CD4-positive, alpha-beta T cell (primary cell): ENCODE measurements at regions not wholly inside any gene's neighbourhood (a gene's known extent, or its start where the extent isn't known, plus 50 kb on each side); places are given as distances from the start of the nearest gene placed in this dataset.

Source experiments
- ATAC-seq: fragments of 200-7000 bp; cut with Tn5 transposase; one replicate; pipeline ENCODE4 v1.10.0; 2022; ENCODE audit warnings: mild to moderate bottlenecking; ENCODE audit not compliant: poor library complexity
- CTCF ChIA-PET: fragments of 350-600 bp; sonication (Branson Sonifier 250); formaldehyde crosslinking; loops from one replicate; lab custom pipeline; 2021; ENCODE audit warnings: antibody characterized with exemption, inconsistent platforms; lab: Charles Lee
- POLR2A ChIA-PET: fragments of 350-600 bp; sonication (Branson Sonifier 250); formaldehyde crosslinking; loops from one replicate; lab custom pipeline; 2021; ENCODE audit warnings: antibody characterized with exemption, inconsistent platforms; lab: Charles Lee
- DNase-seq, 14 experiments: peaks; one replicate each; pipeline ENCODE4 v3.0.0-alpha.2; 2013 to 2020; ENCODE audit warnings: mixed read lengths in 2 of 14
- H3K27ac ChIP-seq, 2 donors: one replicate each; pipeline versions ENCODE4 v1.5.1 to v1.7.0; 2013; ENCODE audit warnings: low read length in 2 of 2, low read depth in 1 of 2, mild to moderate bottlenecking in 1 of 2
- H3K27me3 ChIP-seq, 2 experiments: 1 replicate in 1 of 2; 2 replicates in 1 of 2; pipeline versions ENCODE4 v1.6.1 to v1.7.0; 2013; ENCODE audit warnings: low read length in 2 of 2, control low read depth in 1 of 2, mild to moderate bottlenecking in 1 of 2, moderate library complexity in 1 of 2; ENCODE audit not compliant: insufficient read depth in 2 of 2, control insufficient read depth in 1 of 2
- H3K36me3 ChIP-seq: one replicate; pipeline ENCODE4 v1.6.1; 2013; ENCODE audit warnings: low read length, control low read depth; ENCODE audit not compliant: insufficient read depth
- H3K4me1 ChIP-seq: one replicate; pipeline ENCODE4 v1.6.1; 2013; ENCODE audit warnings: low read length, control low read depth; ENCODE audit not compliant: insufficient read depth
- H3K4me3 ChIP-seq: one replicate; pipeline ENCODE4 v1.5.1; 2013; ENCODE audit warnings: mild to moderate bottlenecking, low read length, moderate library complexity
- H3K9me3 ChIP-seq, 2 experiments: 1 replicate in 1 of 2; 2 replicates in 1 of 2; pipeline versions ENCODE4 v1.6.1 to v1.7.0; 2013; ENCODE audit warnings: low read length in 2 of 2, mild to moderate bottlenecking in 2 of 2, control low read depth in 1 of 2, moderate library complexity in 1 of 2; ENCODE audit not compliant: control insufficient read depth in 1 of 2, insufficient read depth in 1 of 2
- H3K27ac Mint-ChIP-seq: one replicate; pipeline ENCODE4 v1.8.0; 2020; ENCODE audit warnings: mixed read lengths
- H3K27me3 Mint-ChIP-seq: one replicate; pipeline ENCODE4 v1.8.0; 2021; ENCODE audit warnings: mixed read lengths
- H3K36me3 Mint-ChIP-seq: one replicate; pipeline ENCODE4 v1.8.0; 2021; ENCODE audit warnings: low read depth, mixed read lengths
- H3K4me1 Mint-ChIP-seq: one replicate; pipeline ENCODE4 v1.8.0; 2021; ENCODE audit warnings: low read depth, mixed read lengths
- H3K4me3 Mint-ChIP-seq: one replicate; pipeline ENCODE4 v1.8.0; 2020; ENCODE audit warnings: mild to moderate bottlenecking, mixed read lengths
- H3K9me3 Mint-ChIP-seq: one replicate; pipeline ENCODE4 v1.8.0; 2020; ENCODE audit warnings: mixed read lengths
- intact Hi-C, 2 experiments: fragments of 100-400 bp; cut with DNase I in 1 of 2; cut with micrococcal nuclease in 1 of 2; formaldehyde crosslinking; loops; one replicate each; pipeline versions ENCODE4 v1.15.1 to v1.9.0; 2023 to 2025; cut with DNase I, micrococcal nuclease
- TF ChIP-seq, protein P1 (sequence below): fragments of 200-600 bp; IDR thresholded peaks from one replicate; pipeline ENCODE4 v1.8.0; 2022; ENCODE audit warnings: antibody characterized with exemption, mild to moderate bottlenecking

DNA sequence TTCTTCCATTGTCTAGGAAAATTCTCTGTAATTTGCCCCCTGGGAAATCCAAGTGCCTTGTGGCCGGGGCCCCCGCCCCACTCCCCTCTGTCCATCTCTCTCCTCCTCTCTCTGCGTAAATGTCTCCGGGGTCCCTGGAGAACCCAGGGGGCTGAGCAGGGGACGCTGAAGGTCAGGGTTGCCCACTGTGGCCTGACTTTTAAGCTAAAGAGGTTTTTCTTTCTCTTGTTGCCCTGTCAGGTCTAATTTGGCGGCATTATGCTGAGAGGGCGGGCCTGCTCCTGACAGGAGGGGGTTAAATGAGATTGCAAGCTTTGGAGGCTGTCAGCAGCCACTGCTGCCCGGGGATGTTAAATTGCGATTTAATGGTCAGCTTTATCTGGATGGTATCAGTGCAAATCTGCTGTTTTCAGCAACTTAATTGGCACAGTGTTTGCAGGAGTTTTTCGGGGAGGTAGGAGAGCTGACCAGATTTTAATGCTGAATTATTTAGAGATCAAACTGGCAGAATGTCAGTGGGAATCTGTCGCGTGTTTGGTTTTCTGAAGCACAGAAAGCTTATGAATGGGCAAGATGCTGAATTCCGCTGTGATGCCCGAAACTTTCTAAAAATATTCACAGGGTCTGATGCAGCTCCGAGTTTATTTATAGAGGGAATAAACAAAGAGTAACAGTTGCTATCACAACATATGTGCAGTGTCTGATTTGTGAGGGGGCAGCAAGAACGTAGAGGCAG, 93.2 kb upstream of the SOX1 start:
- ATAC-seq (no peak), DNase-seq (no peak)
- POLR2A ChIA-PET, result interaction anchor here (0.6 kb wide), 1 partner anchor 589 kb away, joined by 3 read pairs; no protein-coding TSS in a partner anchor
- intact Hi-C loops, result no loop called here
- no peaks in the 10 kb centered on the region for H3K36me3 Mint-ChIP-seq
- Histone ChIP-seq H3K4me1 (no peaks in the 10 kb centered on the region), H3K27ac (no peak overlapping the region), H3K9me3 (peaks cover 0 to 19% of the 10 kb centered on the region in 2 experiments), H3K36me3 (no peaks in the 10 kb centered on the region), H3K27me3 (peaks cover 5 to 8% of the 10 kb centered on the region in 2 experiments), H3K4me3 (no peak overlapping the region)
- H3K4me1 Mint-ChIP-seq, result no peaks in the 10 kb centered on the region
- peaks cover 10% of the 10 kb centered on the region for H3K9me3 Mint-ChIP-seq
- peaks cover 43% of the 10 kb centered on the region for H3K27me3 Mint-ChIP-seq
- TF ChIP-seq, protein P1, sequence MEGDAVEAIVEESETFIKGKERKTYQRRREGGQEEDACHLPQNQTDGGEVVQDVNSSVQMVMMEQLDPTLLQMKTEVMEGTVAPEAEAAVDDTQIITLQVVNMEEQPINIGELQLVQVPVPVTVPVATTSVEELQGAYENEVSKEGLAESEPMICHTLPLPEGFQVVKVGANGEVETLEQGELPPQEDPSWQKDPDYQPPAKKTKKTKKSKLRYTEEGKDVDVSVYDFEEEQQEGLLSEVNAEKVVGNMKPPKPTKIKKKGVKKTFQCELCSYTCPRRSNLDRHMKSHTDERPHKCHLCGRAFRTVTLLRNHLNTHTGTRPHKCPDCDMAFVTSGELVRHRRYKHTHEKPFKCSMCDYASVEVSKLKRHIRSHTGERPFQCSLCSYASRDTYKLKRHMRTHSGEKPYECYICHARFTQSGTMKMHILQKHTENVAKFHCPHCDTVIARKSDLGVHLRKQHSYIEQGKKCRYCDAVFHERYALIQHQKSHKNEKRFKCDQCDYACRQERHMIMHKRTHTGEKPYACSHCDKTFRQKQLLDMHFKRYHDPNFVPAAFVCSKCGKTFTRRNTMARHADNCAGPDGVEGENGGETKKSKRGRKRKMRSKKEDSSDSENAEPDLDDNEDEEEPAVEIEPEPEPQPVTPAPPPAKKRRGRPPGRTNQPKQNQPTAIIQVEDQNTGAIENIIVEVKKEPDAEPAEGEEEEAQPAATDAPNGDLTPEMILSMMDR, result no peak
- H3K4me3 Mint-ChIP-seq, result no peak overlapping the region
- H3K27ac Mint-ChIP-seq, result no peak overlapping the region
- CTCF ChIA-PET, result no interaction called here

DNA sequence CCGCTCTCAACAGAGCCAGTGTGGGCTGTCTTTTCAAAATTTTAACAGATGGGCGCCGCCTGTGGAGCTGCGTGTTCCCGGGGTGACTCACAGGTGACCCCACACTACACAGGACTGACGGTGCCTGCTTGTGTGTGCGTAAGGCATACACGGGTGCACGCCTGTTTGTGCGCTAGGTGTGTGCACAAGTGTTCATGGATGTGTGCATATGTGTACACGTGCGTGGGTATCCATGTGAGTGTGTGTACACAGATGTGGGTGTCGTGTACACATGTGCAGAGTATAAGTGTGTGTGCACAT, 92.7 kb upstream of the SOX1 start:
- H3K27ac Mint-ChIP-seq, result no peak overlapping the region
- no peak for ATAC-seq

DNA sequence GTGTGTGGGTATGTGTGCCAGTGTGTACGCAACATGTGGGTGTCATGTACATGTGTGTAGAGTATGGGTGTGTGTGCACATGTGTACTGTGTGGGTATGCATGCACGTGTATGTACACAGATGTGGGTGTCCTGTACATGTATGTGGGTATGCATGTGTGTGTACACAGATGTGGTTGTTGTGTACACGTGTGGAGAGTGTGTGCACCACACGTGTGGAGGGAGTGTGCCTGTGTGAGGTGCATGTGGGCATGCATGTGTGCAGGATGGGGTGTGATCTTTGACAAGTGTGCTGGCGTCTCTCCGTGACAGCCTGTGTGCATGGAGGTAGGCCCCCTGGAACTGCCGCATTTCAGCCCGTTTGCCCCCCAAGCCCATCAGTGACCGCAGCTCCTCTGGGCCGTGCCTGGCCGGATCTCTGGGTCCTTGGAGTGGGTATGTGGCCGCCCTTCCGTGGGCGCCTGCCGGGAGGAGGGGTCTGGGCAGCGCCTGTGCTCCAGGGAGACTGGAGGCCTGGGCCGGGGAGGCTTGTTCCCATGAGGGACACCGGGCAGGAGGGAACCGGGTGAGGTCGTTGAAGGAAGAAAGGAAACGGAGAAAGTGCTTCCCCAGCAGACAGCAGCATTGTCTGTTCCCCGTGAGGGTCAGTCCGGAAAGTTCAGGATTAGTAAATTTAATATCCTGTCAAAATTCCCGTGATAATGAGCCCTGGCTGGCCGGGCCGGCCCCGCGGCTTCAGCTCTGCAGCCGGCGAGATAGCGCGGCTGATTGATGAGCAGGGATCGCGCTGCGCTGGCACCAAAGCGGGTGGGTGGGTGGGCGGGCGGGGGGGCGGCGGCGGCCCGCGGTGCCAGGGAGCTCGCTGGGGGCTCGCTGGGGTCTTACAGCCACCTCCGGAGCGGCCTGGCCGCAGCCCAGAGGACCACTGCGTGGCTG, 91.1 kb upstream of the SOX1 start:
- Mint-ChIP-seq H3K9me3 (peaks cover 10% of the 10 kb centered on the region), H3K4me1 (no peaks in the 10 kb centered on the region), H3K27me3 (peaks cover 52% of the 10 kb centered on the region), H3K4me3 (no peak overlapping the region), H3K36me3 (no peaks in the 10 kb centered on the region), H3K27ac (no peak overlapping the region)
- no peak for ATAC-seq
- H3K9me3 ChIP-seq, result peaks cover 0 to 18% of the 10 kb centered on the region in 2 experiments
- TF ChIP-seq, protein P1, result no peak
- no peak overlapping the region for H3K27ac ChIP-seq
- intact Hi-C loops, result no loop called here
- no peaks in the 10 kb centered on the region for H3K36me3 ChIP-seq
- H3K4me3 ChIP-seq, result no peak overlapping the region
- H3K4me1 ChIP-seq, result no peaks in the 10 kb centered on the region
- ChIA-PET POLR2A (no interaction called here), CTCF (no interaction called here)
- no peak for DNase-seq
- H3K27me3 ChIP-seq, result peaks cover 12 to 16% of the 10 kb centered on the region in 2 experiments

More for the DNA sequence above, 92.7 kb upstream of the SOX1 start:
- POLR2A ChIA-PET, result no interaction called here
- H3K36me3 Mint-ChIP-seq, result no peaks in the 10 kb centered on the region
- peaks cover 5 to 8% of the 10 kb centered on the region in 2 experiments for H3K27me3 ChIP-seq
- H3K9me3 Mint-ChIP-seq, result peaks cover 10% of the 10 kb centered on the region
- CTCF ChIA-PET, result no interaction called here
- H3K4me3 Mint-ChIP-seq, result no peak overlapping the region
- intact Hi-C loops, result no loop called here
- H3K27me3 Mint-ChIP-seq, result peaks cover 48% of the 10 kb centered on the region
- no peak overlapping the region for H3K4me3 ChIP-seq
- no peaks in the 10 kb centered on the region for H3K4me1 Mint-ChIP-seq
- TF ChIP-seq, protein P1, result no peak
- no peaks in the 10 kb centered on the region for H3K36me3 ChIP-seq
- DNase-seq, result no peak
- H3K9me3 ChIP-seq, result peaks cover 0 to 19% of the 10 kb centered on the region in 2 experiments
- no peak overlapping the region for H3K27ac ChIP-seq
- no peaks in the 10 kb centered on the region for H3K4me1 ChIP-seq
